HEK293 (cell line): ENCODE measurements at regions not wholly inside any gene's neighbourhood (a gene's known extent, or its start where the extent isn't known, plus 50 kb on each side); places are given as distances from the start of the nearest gene placed in this dataset.

Experiments
- CTCF ChIA-PET: fragments of 350-600 bp; formaldehyde crosslinking; extraction: SDS; loops from one replicate; lab custom pipeline; 2021; ENCODE audit warnings: antibody characterized with exemption; lab: Yijun Ruan, JAX
- POLR2A ChIA-PET: fragments of 300-600 bp; formaldehyde crosslinking; extraction: SDS; loops from one replicate; lab custom pipeline; 2020; ENCODE audit warnings: antibody characterized with exemption, inconsistent platforms; lab: Yijun Ruan, JAX
- H3K27ac ChIP-seq: fragments of 200-500 bp; sonication (Bioruptor generic); 2 replicates; pipeline ENCODE4 v1.5.1; 2014; ENCODE audit warnings: low read depth, low read length, control low read depth, inconsistent platforms; ENCODE audit errors: extremely low read depth
- H3K36me3 ChIP-seq, 2 experiments: fragments of 200-500 bp in 1 of 2; sonication (Bioruptor generic) in 1 of 2; 1 replicate in 1 of 2; 2 replicates in 1 of 2; pipeline ENCODE4 v1.5.1; 2014 to 2017; ENCODE audit warnings: inconsistent platforms in 2 of 2, low read length in 2 of 2; ENCODE audit not compliant: control insufficient read depth in 2 of 2, insufficient read depth in 1 of 2
- H3K4me1 ChIP-seq: fragments of 200-500 bp; sonication (Bioruptor generic); 2 replicates; pipeline ENCODE4 v1.5.1; 2014; ENCODE audit warnings: mild to moderate bottlenecking, low read length, inconsistent platforms; ENCODE audit not compliant: control insufficient read depth, insufficient read depth
- H3K4me3 ChIP-seq: 2 replicates; pipeline ENCODE4 v1.5.1; 2011; ENCODE audit warnings: low read depth, mild to moderate bottlenecking, control low read depth, low read length, moderate library complexity
- H3K9me3 ChIP-seq: fragments of 200-500 bp; sonication (Bioruptor generic); 2 replicates; pipeline ENCODE4 v1.5.1; 2014; ENCODE audit warnings: low read depth, low read length, inconsistent platforms; ENCODE audit not compliant: control insufficient read depth, insufficient read depth
- FEZF1 ChIP-seq: fragments of 450-650 bp; formaldehyde crosslinking; IDR thresholded peaks from 2 replicates; pipeline ENCODE4 v1.5.1; 2016; ENCODE audit warnings: missing biosample characterization, missing genetic modification characterization
- SP2 ChIP-seq: fragments of 450-650 bp; formaldehyde crosslinking; IDR thresholded peaks from 2 replicates; pipeline ENCODE4 v1.5.1; 2016; ENCODE audit warnings: missing biosample characterization, missing genetic modification characterization
- ZBTB17 ChIP-seq: fragments of 450-650 bp; formaldehyde crosslinking; IDR thresholded peaks from 2 replicates; pipeline ENCODE4 v1.5.1; 2016; ENCODE audit warnings: missing biosample characterization, missing genetic modification characterization
- ZBTB48 ChIP-seq: fragments of 450-650 bp; formaldehyde crosslinking; IDR thresholded peaks from 2 replicates; pipeline ENCODE4 v1.5.1; 2016; ENCODE audit warnings: missing biosample characterization, missing genetic modification characterization
- ZBTB8A ChIP-seq: fragments of 450-650 bp; formaldehyde crosslinking; IDR thresholded peaks from 2 replicates; pipeline ENCODE4 v1.5.1; 2016; ENCODE audit warnings: missing biosample characterization, missing genetic modification characterization
- ZFP3 ChIP-seq: fragments of 450-650 bp; formaldehyde crosslinking; IDR thresholded peaks from 2 replicates; pipeline ENCODE4 v1.5.1; 2016; ENCODE audit warnings: low read depth, missing biosample characterization, missing genetic modification characterization
- ZNF114 ChIP-seq: fragments of 450-650 bp; formaldehyde crosslinking; IDR thresholded peaks from 2 replicates; pipeline ENCODE4 v1.5.0; 2017; ENCODE audit warnings: missing biosample characterization, missing genetic modification characterization
- ZNF157 ChIP-seq: fragments of 450-650 bp; formaldehyde crosslinking; IDR thresholded peaks from 2 replicates; pipeline ENCODE4 v1.5.1; 2016; ENCODE audit warnings: missing biosample characterization, missing genetic modification characterization
- ZNF211 ChIP-seq: fragments of 450-650 bp; formaldehyde crosslinking; IDR thresholded peaks from 2 replicates; pipeline ENCODE4 v1.5.1; 2016; ENCODE audit warnings: low read depth, missing biosample characterization, missing genetic modification characterization
- ZNF214 ChIP-seq: fragments of 450-650 bp; formaldehyde crosslinking; IDR thresholded peaks from 2 replicates; pipeline ENCODE4 v1.5.1; 2017; ENCODE audit warnings: missing biosample characterization, mild to moderate bottlenecking, missing genetic modification characterization, borderline replicate concordance
- ZNF248 ChIP-seq: fragments of 450-650 bp; formaldehyde crosslinking; IDR thresholded peaks from 2 replicates; pipeline ENCODE4 v1.5.1; 2017; ENCODE audit warnings: missing biosample characterization, missing genetic modification characterization
- ZNF366 ChIP-seq: fragments of 450-650 bp; formaldehyde crosslinking; conservative IDR thresholded peaks from 2 replicates; pipeline ENCODE4 v1.5.1; 2016; ENCODE audit warnings: missing biosample characterization, missing genetic modification characterization
- ZNF394 ChIP-seq: fragments of 450-650 bp; formaldehyde crosslinking; IDR thresholded peaks from 2 replicates; pipeline ENCODE4 v1.5.1; 2016; ENCODE audit warnings: missing biosample characterization, missing genetic modification characterization, mild to moderate bottlenecking, moderate library complexity, borderline replicate concordance
- ZNF426 ChIP-seq: fragments of 450-650 bp; formaldehyde crosslinking; IDR thresholded peaks from 2 replicates; pipeline ENCODE4 v1.5.1; 2017; ENCODE audit warnings: missing biosample characterization, missing genetic modification characterization, mild to moderate bottlenecking, inconsistent platforms, moderate library complexity
- ZNF510 ChIP-seq: fragments of 450-650 bp; formaldehyde crosslinking; IDR thresholded peaks from 2 replicates; pipeline ENCODE4 v1.5.1; 2018; ENCODE audit warnings: mild to moderate bottlenecking, missing genetic modification characterization, missing biosample characterization; ENCODE audit not compliant: insufficient replicate concordance
- ZNF521 ChIP-seq: fragments of 450-650 bp; formaldehyde crosslinking; IDR thresholded peaks from 2 replicates; pipeline ENCODE4 v1.5.1; 2017; ENCODE audit warnings: missing biosample characterization, mild to moderate bottlenecking, missing genetic modification characterization
- ZNF610 ChIP-seq: fragments of 450-650 bp; formaldehyde crosslinking; IDR thresholded peaks from 2 replicates; pipeline ENCODE4 v1.5.1; 2016; ENCODE audit warnings: missing biosample characterization, missing genetic modification characterization, borderline replicate concordance
- ZNF658 ChIP-seq: fragments of 450-650 bp; formaldehyde crosslinking; IDR thresholded peaks from 2 replicates; pipeline ENCODE4; 2016; ENCODE audit warnings: missing biosample characterization, missing genetic modification characterization
- ZNF670 ChIP-seq: fragments of 450-650 bp; formaldehyde crosslinking; IDR thresholded peaks from 2 replicates; pipeline ENCODE4 v1.5.1; 2016; ENCODE audit warnings: missing biosample characterization, missing genetic modification characterization, low read depth
- ZNF777 ChIP-seq: fragments of 450-650 bp; formaldehyde crosslinking; IDR thresholded peaks from 2 replicates; pipeline ENCODE4 v1.5.1; 2017; ENCODE audit warnings: missing biosample characterization, missing genetic modification characterization, borderline replicate concordance
- TF ChIP-seq, protein P1 (sequence below): fragments of 450-650 bp; formaldehyde crosslinking; IDR thresholded peaks from 2 replicates; pipeline ENCODE4 v1.5.1; 2017; ENCODE audit warnings: missing biosample characterization, mild to moderate bottlenecking, missing genetic modification characterization, moderate library complexity
- TF ChIP-seq, protein P2 (sequence below): fragments of 450-650 bp; formaldehyde crosslinking; IDR thresholded peaks from 2 replicates; pipeline ENCODE4 v1.5.1; 2016; ENCODE audit warnings: missing biosample characterization, missing genetic modification characterization
- TF ChIP-seq, protein P3 (sequence below): fragments of 450-650 bp; formaldehyde crosslinking; IDR thresholded peaks from 2 replicates; pipeline ENCODE4 v1.5.1; 2016; ENCODE audit warnings: missing biosample characterization, missing genetic modification characterization
- TF ChIP-seq, protein P4 (sequence below): fragments of 450-650 bp; formaldehyde crosslinking; IDR thresholded peaks from 2 replicates; pipeline ENCODE4 v1.5.1; 2017; ENCODE audit warnings: missing biosample characterization, missing genetic modification characterization

DNA sequence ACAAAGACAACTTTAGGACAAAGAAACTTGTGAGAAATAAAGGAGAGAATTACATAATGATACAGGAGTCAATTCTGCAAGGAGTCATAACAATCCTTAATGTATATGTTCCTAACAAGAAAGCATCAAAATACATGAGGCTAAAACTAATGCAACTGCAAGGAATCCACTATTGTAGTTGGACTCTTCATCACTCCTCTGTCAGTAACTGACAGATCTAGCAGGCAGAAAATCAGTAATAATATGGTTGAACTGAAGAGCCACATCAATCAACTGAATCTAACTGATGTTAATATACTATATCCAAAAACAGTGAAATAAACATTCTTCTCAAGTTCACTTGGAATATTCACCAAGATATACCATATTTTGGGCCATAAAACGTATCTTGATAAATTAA is 1806.4 kb upstream of the CELF4 start:
- Histone ChIP-seq H3K27ac (no peak overlapping the region), H3K9me3 (no peaks in the 10 kb centered on the region), H3K4me1 (no peaks in the 10 kb centered on the region), H3K36me3 (no peaks in the 10 kb centered on the region), H3K4me3 (no peak overlapping the region)
- CTCF ChIA-PET: no interaction called here
- TF ChIP-seq ZNF114 (tag by site-specific recombination): no peak
- TF ChIP-seq, protein P1, sequence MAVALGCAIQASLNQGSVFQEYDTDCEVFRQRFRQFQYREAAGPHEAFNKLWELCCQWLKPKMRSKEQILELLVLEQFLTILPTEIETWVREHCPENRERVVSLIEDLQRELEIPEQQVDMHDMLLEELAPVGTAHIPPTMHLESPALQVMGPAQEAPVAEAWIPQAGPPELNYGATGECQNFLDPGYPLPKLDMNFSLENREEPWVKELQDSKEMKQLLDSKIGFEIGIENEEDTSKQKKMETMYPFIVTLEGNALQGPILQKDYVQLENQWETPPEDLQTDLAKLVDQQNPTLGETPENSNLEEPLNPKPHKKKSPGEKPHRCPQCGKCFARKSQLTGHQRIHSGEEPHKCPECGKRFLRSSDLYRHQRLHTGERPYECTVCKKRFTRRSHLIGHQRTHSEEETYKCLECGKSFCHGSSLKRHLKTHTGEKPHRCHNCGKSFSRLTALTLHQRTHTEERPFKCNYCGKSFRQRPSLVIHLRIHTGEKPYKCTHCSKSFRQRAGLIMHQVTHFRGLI (tag by site-specific recombination): no peak
- TF ChIP-seq FEZF1 (tag by site-specific recombination): no peak
- no peak for TF ChIP-seq ZBTB48 (tag by site-specific recombination)
- no peak for TF ChIP-seq ZNF510 (tag by site-specific recombination)
- no peak for TF ChIP-seq ZNF214
- no peak for TF ChIP-seq ZNF610 (tag by site-specific recombination)
- no peak for TF ChIP-seq ZNF658 (tag by site-specific recombination)
- no peak for TF ChIP-seq ZBTB17 (tag by site-specific recombination)
- POLR2A ChIA-PET: no interaction called here

DNA sequence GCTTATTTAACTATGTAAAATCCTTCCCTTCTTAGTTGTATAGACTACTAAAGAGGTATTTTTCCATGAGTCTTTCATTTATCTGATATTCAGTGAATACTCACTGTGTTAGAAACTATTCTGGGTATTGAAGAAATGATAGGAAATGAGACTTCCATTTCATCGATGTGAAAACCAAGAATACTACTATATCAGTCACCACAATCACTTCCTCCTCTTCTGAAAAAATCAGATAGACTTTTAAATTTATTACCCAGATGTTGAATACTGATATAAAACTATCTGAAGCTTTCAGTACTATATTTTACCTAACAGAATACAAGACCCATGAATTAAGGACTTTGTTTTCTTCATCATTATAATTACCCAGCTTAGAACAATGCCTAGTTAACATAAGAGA is 1801.1 kb upstream of the CELF4 start:
- TF ChIP-seq ZNF670 (tag by site-specific recombination) (no peak), SP2 (tag by site-specific recombination) (no peak), ZNF157 (tag by site-specific recombination) (no peak), ZNF394 (tag by site-specific recombination) (no peak), ZNF426 (tag by site-specific recombination) (no peak), ZNF211 (tag by site-specific recombination) (no peak), ZBTB8A (tag by site-specific recombination) (no peak), ZNF521 (tag by site-specific recombination) (no peak), ZNF777 (tag by site-specific recombination) (no peak), ZFP3 (tag by site-specific recombination) (no peak), ZNF248 (no peak), ZNF366 (tag by site-specific recombination) (no peak)
- TF ChIP-seq, protein P2, sequence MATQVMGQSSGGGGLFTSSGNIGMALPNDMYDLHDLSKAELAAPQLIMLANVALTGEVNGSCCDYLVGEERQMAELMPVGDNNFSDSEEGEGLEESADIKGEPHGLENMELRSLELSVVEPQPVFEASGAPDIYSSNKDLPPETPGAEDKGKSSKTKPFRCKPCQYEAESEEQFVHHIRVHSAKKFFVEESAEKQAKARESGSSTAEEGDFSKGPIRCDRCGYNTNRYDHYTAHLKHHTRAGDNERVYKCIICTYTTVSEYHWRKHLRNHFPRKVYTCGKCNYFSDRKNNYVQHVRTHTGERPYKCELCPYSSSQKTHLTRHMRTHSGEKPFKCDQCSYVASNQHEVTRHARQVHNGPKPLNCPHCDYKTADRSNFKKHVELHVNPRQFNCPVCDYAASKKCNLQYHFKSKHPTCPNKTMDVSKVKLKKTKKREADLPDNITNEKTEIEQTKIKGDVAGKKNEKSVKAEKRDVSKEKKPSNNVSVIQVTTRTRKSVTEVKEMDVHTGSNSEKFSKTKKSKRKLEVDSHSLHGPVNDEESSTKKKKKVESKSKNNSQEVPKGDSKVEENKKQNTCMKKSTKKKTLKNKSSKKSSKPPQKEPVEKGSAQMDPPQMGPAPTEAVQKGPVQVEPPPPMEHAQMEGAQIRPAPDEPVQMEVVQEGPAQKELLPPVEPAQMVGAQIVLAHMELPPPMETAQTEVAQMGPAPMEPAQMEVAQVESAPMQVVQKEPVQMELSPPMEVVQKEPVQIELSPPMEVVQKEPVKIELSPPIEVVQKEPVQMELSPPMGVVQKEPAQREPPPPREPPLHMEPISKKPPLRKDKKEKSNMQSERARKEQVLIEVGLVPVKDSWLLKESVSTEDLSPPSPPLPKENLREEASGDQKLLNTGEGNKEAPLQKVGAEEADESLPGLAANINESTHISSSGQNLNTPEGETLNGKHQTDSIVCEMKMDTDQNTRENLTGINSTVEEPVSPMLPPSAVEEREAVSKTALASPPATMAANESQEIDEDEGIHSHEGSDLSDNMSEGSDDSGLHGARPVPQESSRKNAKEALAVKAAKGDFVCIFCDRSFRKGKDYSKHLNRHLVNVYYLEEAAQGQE (tag by site-specific recombination): no peak
- TF ChIP-seq, protein P3, sequence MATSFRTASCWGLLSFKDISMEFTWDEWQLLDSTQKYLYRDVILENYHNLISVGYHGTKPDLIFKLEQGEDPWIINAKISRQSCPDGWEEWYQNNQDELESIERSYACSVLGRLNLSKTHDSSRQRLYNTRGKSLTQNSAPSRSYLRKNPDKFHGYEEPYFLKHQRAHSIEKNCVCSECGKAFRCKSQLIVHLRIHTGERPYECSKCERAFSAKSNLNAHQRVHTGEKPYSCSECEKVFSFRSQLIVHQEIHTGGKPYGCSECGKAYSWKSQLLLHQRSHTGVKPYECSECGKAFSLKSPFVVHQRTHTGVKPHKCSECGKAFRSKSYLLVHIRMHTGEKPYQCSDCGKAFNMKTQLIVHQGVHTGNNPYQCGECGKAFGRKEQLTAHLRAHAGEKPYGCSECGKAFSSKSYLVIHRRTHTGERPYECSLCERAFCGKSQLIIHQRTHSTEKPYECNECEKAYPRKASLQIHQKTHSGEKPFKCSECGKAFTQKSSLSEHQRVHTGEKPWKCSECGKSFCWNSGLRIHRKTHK (tag by site-specific recombination): no peak
- TF ChIP-seq, protein P4, sequence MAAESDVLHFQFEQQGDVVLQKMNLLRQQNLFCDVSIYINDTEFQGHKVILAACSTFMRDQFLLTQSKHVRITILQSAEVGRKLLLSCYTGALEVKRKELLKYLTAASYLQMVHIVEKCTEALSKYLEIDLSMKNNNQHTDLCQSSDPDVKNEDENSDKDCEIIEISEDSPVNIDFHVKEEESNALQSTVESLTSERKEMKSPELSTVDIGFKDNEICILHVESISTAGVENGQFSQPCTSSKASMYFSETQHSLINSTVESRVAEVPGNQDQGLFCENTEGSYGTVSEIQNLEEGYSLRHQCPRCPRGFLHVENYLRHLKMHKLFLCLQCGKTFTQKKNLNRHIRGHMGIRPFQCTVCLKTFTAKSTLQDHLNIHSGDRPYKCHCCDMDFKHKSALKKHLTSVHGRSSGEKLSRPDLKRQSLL (tag by site-specific recombination): no peak
- TF ChIP-seq, all 188 proteins: peak for 0
- no peaks in the 10 kb centered on the region for H3K4me1 ChIP-seq
- H3K4me3 ChIP-seq: no peak overlapping the region
- H3K27ac ChIP-seq: no peak overlapping the region
- no peaks in the 10 kb centered on the region for H3K36me3 ChIP-seq
- H3K9me3 ChIP-seq: no peaks in the 10 kb centered on the region
- ChIA-PET POLR2A (no interaction called here), CTCF (no interaction called here)
